ENCODE measurements at regions not wholly inside any gene's neighbourhood (a gene's known extent, or its start where the extent isn't known, plus 50 kb on each side); places are given as distances from the start of the nearest gene placed in this dataset.

DNA sequence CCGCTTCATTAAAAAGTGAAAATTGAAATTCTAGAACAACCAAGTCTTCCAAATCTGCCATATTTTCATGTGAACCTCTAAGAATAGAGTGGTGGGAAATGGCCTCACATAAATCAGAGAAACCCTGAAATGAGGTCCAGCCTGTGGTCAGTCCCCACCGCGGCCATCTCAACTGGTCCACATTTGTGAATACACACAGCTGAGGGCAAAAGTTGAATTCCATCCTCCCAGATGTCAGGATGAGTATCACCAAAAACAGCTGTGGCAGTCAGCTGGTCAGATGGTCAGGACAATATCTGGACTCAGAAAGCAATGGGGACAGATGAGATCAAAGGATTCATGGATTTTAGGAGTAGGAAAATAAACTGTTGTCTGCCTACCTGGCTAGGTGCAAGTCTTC lies 219.4 kb upstream of the NCKAP5 start:
- H3K36me3 ChIP-seq: no peaks in the 10 kb centered on the region
- H3K9me3 ChIP-seq: no peaks in the 10 kb centered on the region
- H3K27me3 ChIP-seq: no peaks in the 10 kb centered on the region
- H3K27ac ChIP-seq: no peak overlapping the region
- no peak for TF ChIP-seq CTCF (IDR thresholded peaks at IDR 0.05)
- TF ChIP-seq POLR2AphosphoS5 (IDR thresholded peaks at IDR 0.05): no peak
- TF ChIP-seq POLR2A (IDR thresholded peaks at IDR 0.05): no peak
- no peak for DNase-seq (ENCODE audit: low spot score in 2 of 2)
- no peaks in the 10 kb centered on the region for H3K4me1 ChIP-seq
- intact Hi-C loops (cut with DNase I; ENCODE audit: low total_unique reads): no loop called here
- no peak overlapping the region for H3K4me3 ChIP-seq

DNA sequence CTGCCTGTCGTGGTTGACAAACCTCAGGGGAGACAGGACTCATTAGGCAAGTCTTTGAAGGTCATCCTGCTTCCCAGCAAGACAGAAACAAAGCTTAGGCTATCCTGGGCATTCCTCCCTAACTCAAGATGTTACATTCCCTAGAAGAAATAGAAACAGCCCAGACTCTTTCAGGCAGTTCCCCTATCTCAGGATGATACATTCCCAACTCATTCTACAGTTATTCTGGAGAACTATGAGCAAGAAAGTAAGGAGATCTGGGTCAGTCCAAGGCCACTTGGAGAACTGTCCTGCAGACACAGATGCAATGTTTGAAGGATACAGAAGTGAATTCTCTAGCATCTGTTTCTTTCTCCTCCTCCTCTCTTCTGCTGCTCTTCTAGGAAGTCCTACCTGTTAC lies 220.1 kb upstream of the NCKAP5 start:
- H3K27ac ChIP-seq: no peak overlapping the region
- H3K27me3 ChIP-seq: no peaks in the 10 kb centered on the region
- no peaks in the 10 kb centered on the region for H3K36me3 ChIP-seq
- peaks cover 0 to 2% of the 10 kb centered on the region in 2 donors for H3K9me3 ChIP-seq
- DNase-seq (ENCODE audit: low spot score in 2 of 2): no peak
- intact Hi-C loops (cut with DNase I; ENCODE audit: low total_unique reads): no loop called here
- TF ChIP-seq CTCF (IDR thresholded peaks at IDR 0.05) (no peak), POLR2A (IDR thresholded peaks at IDR 0.05) (no peak), POLR2AphosphoS5 (IDR thresholded peaks at IDR 0.05) (no peak)
- H3K4me1 ChIP-seq: no peaks in the 10 kb centered on the region
- no peak overlapping the region for H3K4me3 ChIP-seq

- no peak for DNase-seq (ENCODE audit: low spot score in 2 of 2)
- no peak for TF ChIP-seq CTCF (IDR thresholded peaks at IDR 0.05)
- TF ChIP-seq POLR2AphosphoS5 (IDR thresholded peaks at IDR 0.05): no peak
- TF ChIP-seq POLR2A (IDR thresholded peaks at IDR 0.05): no peak
- Histone ChIP-seq H3K4me3 (no peak overlapping the region), H3K4me1 (no peaks in the 10 kb centered on the region), H3K36me3 (no peaks in the 10 kb centered on the region), H3K9me3 (peaks cover 0 to 15% of the 10 kb centered on the region in 2 donors), H3K27ac (no peak overlapping the region), H3K27me3 (no peaks in the 10 kb centered on the region)
- intact Hi-C loops (cut with DNase I; ENCODE audit: low total_unique reads): no loop called here
These were observed 221.5 kb upstream of the NCKAP5 start for GRCh38 chr2:133789743-133790142.

GRCh38 chr2:133790711-133791110 lies 222.4 kb upstream of the NCKAP5 start:
- intact Hi-C loops (cut with DNase I; ENCODE audit: low total_unique reads): no loop called here
- peaks cover 0 to 15% of the 10 kb centered on the region in 2 donors for H3K9me3 ChIP-seq
- no peak for DNase-seq (ENCODE audit: low spot score in 2 of 2)
- H3K27me3 ChIP-seq: no peaks in the 10 kb centered on the region
- H3K27ac ChIP-seq: no peak overlapping the region
- no peak overlapping the region for H3K4me3 ChIP-seq
- no peaks in the 10 kb centered on the region for H3K4me1 ChIP-seq
- H3K36me3 ChIP-seq: no peaks in the 10 kb centered on the region
- no peak for TF ChIP-seq POLR2A (IDR thresholded peaks at IDR 0.05)
- no peak for TF ChIP-seq CTCF (IDR thresholded peaks at IDR 0.05)
- TF ChIP-seq POLR2AphosphoS5 (IDR thresholded peaks at IDR 0.05): no peak

- no peaks in the 10 kb centered on the region for H3K4me1 ChIP-seq
- DNase-seq (ENCODE audit: low spot score in 2 of 2): no peak
- TF ChIP-seq POLR2A (IDR thresholded peaks at IDR 0.05) (no peak), CTCF (IDR thresholded peaks at IDR 0.05) (no peak), POLR2AphosphoS5 (IDR thresholded peaks at IDR 0.05) (no peak)
- H3K27me3 ChIP-seq: no peaks in the 10 kb centered on the region
- peaks cover 0 to 15% of the 10 kb centered on the region in 2 donors for H3K9me3 ChIP-seq
- H3K27ac ChIP-seq: no peak overlapping the region
- intact Hi-C loops (cut with DNase I; ENCODE audit: low total_unique reads): no loop called here
- H3K4me3 ChIP-seq: no peak overlapping the region
- H3K36me3 ChIP-seq: no peaks in the 10 kb centered on the region
These were observed 222.9 kb upstream of the NCKAP5 start for GRCh38 chr2:133791191-133791590.
